ENCODE measurements at regions not wholly inside any gene's neighbourhood (a gene's known extent, or its start where the extent isn't known, plus 50 kb on each side); places are given as distances from the start of the nearest gene placed in this dataset.

GRCh38 chr4:137310593-137311490 lies 221.5 kb downstream of the PCDH18 start:
- DNase-seq: no peak

- no peak for DNase-seq
Observed at GRCh38 chr4:137310166-137310565, 222.1 kb downstream of the PCDH18 start.

- no peak for DNase-seq
Observed at GRCh38 chr4:137309424-137309823, 222.9 kb downstream of the PCDH18 start.

GRCh38 chr4:137307806-137308205 lies 224.5 kb downstream of the PCDH18 start:
- no peak for DNase-seq

GRCh38 chr4:137300776-137301175 lies 231.5 kb downstream of the PCDH18 start:
- DNase-seq: no peak

- DNase-seq: no peak
Observed at GRCh38 chr4:137299281-137299680, 233.0 kb downstream of the PCDH18 start.

- no peak for DNase-seq
Observed at GRCh38 chr4:137293281-137293680, 239.0 kb downstream of the PCDH18 start.

- DNase-seq: no peak
Observed at GRCh38 chr4:137283737-137284136, 248.6 kb downstream of the PCDH18 start.

- DNase-seq: no peak
Observed at GRCh38 chr4:137278431-137278830, 253.9 kb downstream of the PCDH18 start.

- DNase-seq: no peak
Observed at GRCh38 chr4:137274404-137274803, 257.9 kb downstream of the PCDH18 start.

GRCh38 chr4:137267024-137267423 lies 265.3 kb downstream of the PCDH18 start:
- no peak for DNase-seq

- no peak for DNase-seq
Observed at GRCh38 chr4:137266511-137266910, 265.8 kb downstream of the PCDH18 start.

GRCh38 chr4:137263206-137263605 lies 269.1 kb downstream of the PCDH18 start:
- DNase-seq: no peak

- no peak for DNase-seq
Observed at GRCh38 chr4:137253949-137254348, 278.3 kb downstream of the PCDH18 start.

- DNase-seq: no peak
Observed at GRCh38 chr4:137249112-137249511, 283.2 kb downstream of the PCDH18 start.

GRCh38 chr4:137238456-137239162 lies 293.7 kb downstream of the PCDH18 start:
- no peak for DNase-seq

GRCh38 chr4:137226900-137227299 lies 305.4 kb downstream of the PCDH18 start:
- no peak for DNase-seq

- DNase-seq: no peak
Observed at GRCh38 chr4:137226221-137226620, 306.1 kb downstream of the PCDH18 start.

- no peak for DNase-seq
Observed at GRCh38 chr4:137213372-137214173, 318.7 kb downstream of the PCDH18 start.

GRCh38 chr4:137212601-137213000 lies 319.7 kb downstream of the PCDH18 start:
- DNase-seq: no peak

GRCh38 chr4:137209240-137209639 lies 323.1 kb downstream of the PCDH18 start:
- no peak for DNase-seq

GRCh38 chr4:137206781-137207180 lies 325.5 kb downstream of the PCDH18 start:
- no peak for DNase-seq

GRCh38 chr4:137203601-137204000 lies 328.7 kb downstream of the PCDH18 start:
- DNase-seq: no peak

Data from occipital lobe (tissue), 1 donor.